ENCODE measurements at regions not wholly inside any gene's neighbourhood (a gene's known extent, or its start where the extent isn't known, plus 50 kb on each side); places are given as distances from the start of the nearest gene placed in this dataset.

DNA sequence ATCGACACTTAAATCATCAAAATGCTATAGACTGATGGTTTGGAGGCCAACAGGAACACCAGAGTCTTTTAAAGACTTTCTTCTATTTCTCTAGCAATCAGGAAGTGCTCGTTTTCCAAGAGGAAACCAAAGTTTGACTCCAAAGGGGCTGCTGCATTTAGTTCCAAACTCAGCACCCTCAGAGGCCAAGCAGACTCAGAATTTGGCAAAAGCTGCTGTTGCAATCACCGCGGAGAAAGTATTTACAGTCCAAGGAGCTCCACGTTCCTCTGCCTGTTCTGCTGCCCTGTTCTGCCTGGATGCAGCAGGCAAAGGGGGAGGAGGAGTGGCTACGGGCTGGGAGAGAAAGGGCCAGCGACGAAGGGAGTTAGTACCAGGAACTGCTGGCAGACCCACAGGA, 325.1 kb downstream of the BCL11B start:
- TF ChIP-seq, protein P1, sequence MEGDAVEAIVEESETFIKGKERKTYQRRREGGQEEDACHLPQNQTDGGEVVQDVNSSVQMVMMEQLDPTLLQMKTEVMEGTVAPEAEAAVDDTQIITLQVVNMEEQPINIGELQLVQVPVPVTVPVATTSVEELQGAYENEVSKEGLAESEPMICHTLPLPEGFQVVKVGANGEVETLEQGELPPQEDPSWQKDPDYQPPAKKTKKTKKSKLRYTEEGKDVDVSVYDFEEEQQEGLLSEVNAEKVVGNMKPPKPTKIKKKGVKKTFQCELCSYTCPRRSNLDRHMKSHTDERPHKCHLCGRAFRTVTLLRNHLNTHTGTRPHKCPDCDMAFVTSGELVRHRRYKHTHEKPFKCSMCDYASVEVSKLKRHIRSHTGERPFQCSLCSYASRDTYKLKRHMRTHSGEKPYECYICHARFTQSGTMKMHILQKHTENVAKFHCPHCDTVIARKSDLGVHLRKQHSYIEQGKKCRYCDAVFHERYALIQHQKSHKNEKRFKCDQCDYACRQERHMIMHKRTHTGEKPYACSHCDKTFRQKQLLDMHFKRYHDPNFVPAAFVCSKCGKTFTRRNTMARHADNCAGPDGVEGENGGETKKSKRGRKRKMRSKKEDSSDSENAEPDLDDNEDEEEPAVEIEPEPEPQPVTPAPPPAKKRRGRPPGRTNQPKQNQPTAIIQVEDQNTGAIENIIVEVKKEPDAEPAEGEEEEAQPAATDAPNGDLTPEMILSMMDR (conservative IDR thresholded peaks at IDR 0.05) = no peak
- TF ChIP-seq ZFX (IDR thresholded peaks at IDR 0.05) = no peak
